ENCODE measurements at regions not wholly inside any gene's neighbourhood (a gene's known extent, or its start where the extent isn't known, plus 50 kb on each side); places are given as distances from the start of the nearest gene placed in this dataset.

- intact Hi-C loops (cut with micrococcal nuclease), result no loop called here
Measured at GRCh38 chr5:60340326-60340725, 359.6 kb downstream of the DEPDC1B start.

GRCh38 chr5:60339691-60340201 is 360.2 kb downstream of the DEPDC1B start:
- intact Hi-C loops (cut with micrococcal nuclease), result no loop called here

- intact Hi-C loops (cut with micrococcal nuclease), result no loop called here
Measured at GRCh38 chr5:60338846-60339245, 361.1 kb downstream of the DEPDC1B start.

- intact Hi-C loops (cut with micrococcal nuclease), result no loop called here
Measured at GRCh38 chr5:60336491-60336890, 363.5 kb downstream of the DEPDC1B start.

- intact Hi-C loops (cut with micrococcal nuclease), result no loop called here
Measured at GRCh38 chr5:60335913-60336312, 364.1 kb downstream of the DEPDC1B start.

GRCh38 chr5:60334281-60334713 is 365.7 kb downstream of the DEPDC1B start:
- intact Hi-C loops (cut with micrococcal nuclease), result no loop called here

GRCh38 chr5:60333005-60333571 is 366.9 kb downstream of the DEPDC1B start:
- intact Hi-C loops (cut with micrococcal nuclease), result no loop called here

GRCh38 chr5:60332244-60333004 is 367.5 kb downstream of the DEPDC1B start:
- intact Hi-C loops (cut with micrococcal nuclease), result no loop called here

- intact Hi-C loops (cut with micrococcal nuclease), result no loop called here
Measured at GRCh38 chr5:60330236-60330635, 369.7 kb downstream of the DEPDC1B start.

GRCh38 chr5:60325870-60326269 is 374.1 kb downstream of the DEPDC1B start:
- intact Hi-C loops (cut with micrococcal nuclease), result no loop called here

GRCh38 chr5:60323596-60323995 is 376.4 kb downstream of the DEPDC1B start:
- intact Hi-C loops (cut with micrococcal nuclease), result no loop called here

GRCh38 chr5:60312098-60312497 is 387.9 kb downstream of the DEPDC1B start:
- intact Hi-C loops (cut with micrococcal nuclease), result no loop called here

GRCh38 chr5:60299944-60300343 is 400.0 kb downstream of the DEPDC1B start:
- intact Hi-C loops (cut with micrococcal nuclease), result loop anchor here (10.0 kb wide), 1 partner anchor 345 kb away; no protein-coding TSS in a partner anchor

GRCh38 chr5:60297658-60298057 is 402.3 kb downstream of the DEPDC1B start:
- intact Hi-C loops (cut with micrococcal nuclease), result loop anchor here (10.0 kb wide), 1 partner anchor 347 kb away; no protein-coding TSS in a partner anchor

GRCh38 chr5:60295423-60295822 is 401.9 kb upstream of the PDE4D start:
- intact Hi-C loops (cut with micrococcal nuclease), result loop anchor here (10.0 kb wide), 1 partner anchor 349 kb away; no protein-coding TSS in a partner anchor

GRCh38 chr5:60293518-60293917 is 400.0 kb upstream of the PDE4D start:
- intact Hi-C loops (cut with micrococcal nuclease), result loop anchor here (10.0 kb wide), 1 partner anchor 351 kb away; no protein-coding TSS in a partner anchor

- intact Hi-C loops (cut with micrococcal nuclease), result loop anchor here (5.0 kb wide), 1 partner anchor 475 kb away; no protein-coding TSS in a partner anchor
Measured at GRCh38 chr5:60287174-60287771, 393.7 kb upstream of the PDE4D start.

- intact Hi-C loops (cut with micrococcal nuclease), result loop anchor here (5.0 kb wide), 1 partner anchor 474 kb away; no protein-coding TSS in a partner anchor
Measured at GRCh38 chr5:60285910-60286309, 392.4 kb upstream of the PDE4D start.

- intact Hi-C loops (cut with micrococcal nuclease), result loop anchor here (5.0 kb wide), 1 partner anchor 386 kb away; no protein-coding TSS in a partner anchor
Measured at GRCh38 chr5:60280943-60281342, 387.4 kb upstream of the PDE4D start.

- intact Hi-C loops (cut with micrococcal nuclease), result no loop called here
Measured at GRCh38 chr5:60277941-60278340, 384.4 kb upstream of the PDE4D start.

- intact Hi-C loops (cut with micrococcal nuclease), result no loop called here
Measured at GRCh38 chr5:60274747-60275146, 381.2 kb upstream of the PDE4D start.

- intact Hi-C loops (cut with micrococcal nuclease), result no loop called here
Measured at GRCh38 chr5:60271517-60271916, 378.0 kb upstream of the PDE4D start.
